Neural cell (in vitro differentiated cells): ENCODE measurements at regions not wholly inside any gene's neighbourhood (a gene's known extent, or its start where the extent isn't known, plus 50 kb on each side); places are given as distances from the start of the nearest gene placed in this dataset.
"Not testable (repeated sequence)": the region's sequence is repeated elsewhere in the genome, so short reads cannot be mapped to it uniquely, and the experiment has no call there.

ENCODE experiments used
- H2AFZ ChIP-seq: fragments of 200-600, 300-800 bp; sonication (generic), shearing (Covaris generic); 2 replicates; pipeline ENCODE4 v1.6.0; 2014; ENCODE audit warnings: low read depth, mild to moderate bottlenecking, antibody characterized with exemption, low read length, moderate library complexity
- H3F3A ChIP-seq: fragments of 200-600 bp; shearing (Covaris generic); 2 replicates; pipeline ENCODE4 v1.6.1; 2016; ENCODE audit warnings: mild to moderate bottlenecking, moderate library complexity, mixed read lengths, antibody characterized with exemption, low read length; ENCODE audit not compliant: insufficient read depth, poor library complexity, severe bottlenecking
- H3K27ac ChIP-seq: fragments of 200-600, 300-800 bp; sonication (generic), shearing (Covaris generic); 2 replicates; pipeline ENCODE4 v1.5.1; 2014; ENCODE audit warnings: mild to moderate bottlenecking, low read length, moderate library complexity
- H3K27me3 ChIP-seq: fragments of 300-800, 200-600 bp; sonication (generic), shearing (Covaris generic); 2 replicates; pipeline ENCODE4 v1.6.0; 2014; ENCODE audit warnings: mild to moderate bottlenecking, low read depth, low read length, moderate library complexity; ENCODE audit not compliant: insufficient read depth
- H3K36me3 ChIP-seq: fragments of 300-800, 200-600 bp; sonication (generic), shearing (Covaris generic); 2 replicates; pipeline ENCODE4 v1.5.1; 2014; ENCODE audit warnings: mild to moderate bottlenecking, antibody characterized with exemption, low read length, moderate library complexity; ENCODE audit not compliant: insufficient read depth
- H3K4me2 ChIP-seq: fragments of 300-800, 200-600 bp; sonication (generic), shearing (Covaris generic); 2 replicates; pipeline ENCODE4 v1.6.0; 2014; ENCODE audit warnings: mild to moderate bottlenecking, low read length
- H3K4me3 ChIP-seq: fragments of 300-800, 200-600 bp; sonication (generic), shearing (Covaris generic); 2 replicates; pipeline ENCODE4 v1.5.1; 2014; ENCODE audit warnings: mild to moderate bottlenecking, low read length, moderate library complexity
- H3K79me2 ChIP-seq: fragments of 200-600 bp; shearing (Covaris generic); replicated peaks from 2 replicates; pipeline ENCODE4 v1.6.0; 2014; ENCODE audit warnings: mild to moderate bottlenecking, low read length, moderate library complexity; ENCODE audit not compliant: insufficient read depth
- H3K9ac ChIP-seq: fragments of 300-800, 200-600 bp; sonication (generic), shearing (Covaris generic); 2 replicates; pipeline ENCODE4 v1.6.1; 2016; ENCODE audit warnings: mild to moderate bottlenecking, low read length, mixed read lengths
- H3K9me2 ChIP-seq: fragments of 200-600 bp; shearing (Covaris generic); 2 replicates; pipeline ENCODE4 v1.6.1; 2016; ENCODE audit warnings: mild to moderate bottlenecking, low read length, mixed read lengths; ENCODE audit not compliant: insufficient read depth
- H3K9me3 ChIP-seq: fragments of 200-600, 300-800 bp; sonication (generic), shearing (Covaris generic); 2 replicates; pipeline ENCODE4 v1.6.1; 2016; ENCODE audit warnings: mild to moderate bottlenecking, mixed run types, low read length, moderate library complexity, mixed read lengths
- H4K20me1 ChIP-seq: fragments of 200-600 bp; shearing (Covaris generic); 2 replicates; pipeline ENCODE4 v1.6.1; 2016; ENCODE audit warnings: mild to moderate bottlenecking, mixed run types; ENCODE audit not compliant: insufficient read depth
- CTCF ChIP-seq: fragments of 450-650 bp; IDR thresholded peaks from 2 replicates; pipeline ENCODE4 v1.5.1; 2014; ENCODE audit warnings: antibody characterized with exemption, mild to moderate bottlenecking, moderate library complexity; ENCODE audit not compliant: poor library complexity, severe bottlenecking
- EP300 ChIP-seq: fragments of 450-650 bp; conservative IDR thresholded peaks from 2 replicates; pipeline ENCODE4 v1.6.1; 2014; ENCODE audit warnings: antibody characterized with exemption, mild to moderate bottlenecking, moderate library complexity; ENCODE audit not compliant: poor library complexity, severe bottlenecking
- EZH2 ChIP-seq: fragments of 200-600, 300-800 bp; shearing (Covaris generic), sonication (generic); IDR thresholded peaks from 2 replicates; pipeline ENCODE4 v1.6.1; 2014; ENCODE audit warnings: antibody characterized with exemption, low read length, borderline replicate concordance, mild to moderate bottlenecking; ENCODE audit not compliant: insufficient read depth, poor library complexity, severe bottlenecking
- MXI1 ChIP-seq: fragments of 450-650 bp; conservative IDR thresholded peaks from 2 replicates; pipeline ENCODE4 v1.6.1; 2014; ENCODE audit warnings: antibody characterized with exemption, mild to moderate bottlenecking; ENCODE audit not compliant: poor library complexity, severe bottlenecking
- POLR2AphosphoS5 ChIP-seq: IDR thresholded peaks from 2 replicates; pipeline ENCODE4 v1.6.1; 2012
- RAD21 ChIP-seq: fragments of 450-650 bp; conservative IDR thresholded peaks from 2 replicates; pipeline ENCODE4 v1.6.1; 2014; ENCODE audit warnings: antibody characterized with exemption, mild to moderate bottlenecking, moderate library complexity
- REST ChIP-seq: IDR thresholded peaks from 2 replicates; pipeline ENCODE4 v1.6.1; 2012; ENCODE audit warnings: borderline replicate concordance
- SMC3 ChIP-seq: fragments of 450-650 bp; conservative IDR thresholded peaks from 2 replicates; pipeline ENCODE4 v1.6.1; 2014; ENCODE audit warnings: antibody characterized with exemption, mild to moderate bottlenecking, moderate library complexity; ENCODE audit not compliant: poor library complexity
- TAF1 ChIP-seq: IDR thresholded peaks from 2 replicates; pipeline ENCODE4 v1.6.1; 2012; ENCODE audit warnings: low read depth

- Histone ChIP-seq H3K9ac (no peak overlapping the region), H4K20me1 (no peaks in the 10 kb centered on the region), H3K9me3 (no peaks in the 10 kb centered on the region), H3K36me3 (no peaks in the 10 kb centered on the region), H3F3A (no peaks in the 10 kb centered on the region), H2AFZ (no peak overlapping the region), H3K27ac (no peak overlapping the region), H3K79me2 (no peaks in the 10 kb centered on the region), H3K9me2 (no peaks in the 10 kb centered on the region), H3K27me3 (no peaks in the 10 kb centered on the region), H3K4me2 (no peak overlapping the region), H3K4me3 (no peak overlapping the region)
- TF ChIP-seq EZH2 (no peak), CTCF (no peak), MXI1 (no peak), POLR2AphosphoS5 (no peak), RAD21 (no peak), TAF1 (no peak), EP300 (no peak), SMC3 (no peak), REST (no peak)
Observed at GRCh38 chr7:130803127-130803526, 69.1 kb upstream of the KLF14 start.

GRCh38 chr7:130804220-130804619 is 70.2 kb upstream of the KLF14 start:
- no peaks in the 10 kb centered on the region for H3K27me3 ChIP-seq
- H4K20me1 ChIP-seq = no peaks in the 10 kb centered on the region
- no peak for TF ChIP-seq MXI1
- no peak for TF ChIP-seq REST
- no peak for TF ChIP-seq RAD21
- TF ChIP-seq POLR2AphosphoS5 = no peak
- no peak for TF ChIP-seq EZH2
- no peak for TF ChIP-seq SMC3
- TF ChIP-seq EP300 = no peak
- no peak for TF ChIP-seq CTCF
- no peak for TF ChIP-seq TAF1
- H2AFZ ChIP-seq = no peak overlapping the region
- H3K4me3 ChIP-seq = no peak overlapping the region
- no peaks in the 10 kb centered on the region for H3F3A ChIP-seq
- H3K79me2 ChIP-seq = no peaks in the 10 kb centered on the region
- no peaks in the 10 kb centered on the region for H3K36me3 ChIP-seq
- H3K4me2 ChIP-seq = no peak overlapping the region
- no peaks in the 10 kb centered on the region for H3K9me2 ChIP-seq
- no peak overlapping the region for H3K9ac ChIP-seq
- no peak overlapping the region for H3K27ac ChIP-seq
- no peaks in the 10 kb centered on the region for H3K9me3 ChIP-seq

GRCh38 chr7:130812819-130813218 is 78.8 kb upstream of the KLF14 start:
- H3F3A ChIP-seq, H3K27ac ChIP-seq, H3K9ac ChIP-seq, H3K4me3 ChIP-seq, H3K9me2 ChIP-seq, H2AFZ ChIP-seq, H3K27me3 ChIP-seq, H3K4me2 ChIP-seq, H3K9me3 ChIP-seq, H3K79me2 ChIP-seq, H4K20me1 ChIP-seq, H3K36me3 ChIP-seq: not testable (repeated sequence)
